HCT116 (cell line): ENCODE measurements at regions not wholly inside any gene's neighbourhood (a gene's known extent, or its start where the extent isn't known, plus 50 kb on each side); places are given as distances from the start of the nearest gene placed in this dataset.

Experiments
- ATAC-seq: fragments of 200-7000 bp; cut with Tn5 transposase; 2 replicates; pipeline ENCODE4 v1.9.1; 2020; ENCODE audit warnings: mild to moderate bottlenecking, moderate library complexity
- BruUV-seq: library from RNA; stranded (reverse); fragments of 400-500 nt; replicated peaks from 2 replicates; lab custom pipeline; 2021; lab: Mats Ljungman, UMichigan
- CTCF ChIA-PET: fragments of 300-600 bp; sonication (Branson Sonifier 250); formaldehyde crosslinking; loops from one replicate; lab custom pipeline; 2021; ENCODE audit warnings: antibody characterized with exemption; lab: Charles Lee
- POLR2A ChIA-PET: fragments of 300-600, 350-600 bp; sonication (Branson Sonifier 250); formaldehyde crosslinking; loops from one replicate; lab custom pipeline; 2021; ENCODE audit warnings: antibody characterized with exemption; lab: Charles Lee
- RAD21 ChIA-PET, 2 experiments: fragments of 300-600 bp; sonication (Branson Sonifier 250); formaldehyde crosslinking; loops; one replicate each; lab custom pipeline; 2023; ENCODE audit warnings: low total read pairs in 2 of 2; ENCODE audit not compliant: uncharacterized antibody in 2 of 2, unreplicated experiment in 2 of 2, low non-redundant PET in 1 of 2; lab: Charles Lee
- DNase-seq: peaks from one replicate; pipeline ENCODE4 v3.0.0-alpha.2; 2010; ENCODE audit warnings: low read depth, low spot score
- H2AFZ ChIP-seq: fragments of 200-600 bp; shearing (Covaris generic), sonication (generic); 2 replicates; pipeline ENCODE4 v1.6.1; 2017; ENCODE audit warnings: low read depth, mixed run types, mixed read lengths, antibody characterized with exemption, low read length; ENCODE audit not compliant: poor library complexity, severe bottlenecking
- H3K27ac ChIP-seq: 2 replicates; pipeline ENCODE4 v1.5.1; 2012; ENCODE audit warnings: low read depth, low read length
- H3K27me3 ChIP-seq: fragments of 200-600 bp; sonication (generic); 2 replicates; pipeline ENCODE4 v1.6.1; 2016; ENCODE audit warnings: mixed run types, low read length, mixed read lengths; ENCODE audit not compliant: insufficient read depth
- H3K36me3 ChIP-seq, 2 experiments: fragments of 200-500 bp in 1 of 2; fragments of 200-600 bp in 1 of 2; sonication (Bioruptor generic) in 1 of 2; sonication (generic) in 1 of 2; 2 replicates each; pipeline versions ENCODE4 v1.5.1 to v1.6.1; 2014 to 2016; ENCODE audit warnings: low read length in 2 of 2, inconsistent platforms in 1 of 2, mixed read lengths in 1 of 2, mixed run types in 1 of 2; ENCODE audit not compliant: insufficient read depth in 2 of 2, control insufficient read depth in 1 of 2
- H3K4me1 ChIP-seq, 2 experiments: fragments of 200-600 bp in 1 of 2; sonication (generic) in 1 of 2; 2 replicates each; pipeline versions ENCODE4 v1.5.1 to v1.6.1; 2012 to 2017; ENCODE audit warnings: low read length in 2 of 2, inconsistent platforms in 1 of 2, mild to moderate bottlenecking in 1 of 2, mixed read lengths in 1 of 2, mixed run types in 1 of 2, moderate library complexity in 1 of 2; ENCODE audit not compliant: insufficient read depth in 2 of 2, control insufficient read depth in 1 of 2
- H3K4me2 ChIP-seq: fragments of 200-600 bp; sonication (generic); 2 replicates; pipeline ENCODE4 v1.6.1; 2017; ENCODE audit warnings: mixed run types, low read length, mixed read lengths
- H3K4me3 ChIP-seq, 2 experiments: fragments of 200-600 bp in 1 of 2; sonication (generic) in 1 of 2; replicated peaks in 1 of 2; 2 replicates each; pipeline ENCODE4 v1.5.1; 2011 to 2016; ENCODE audit warnings: low read length in 2 of 2, control low read depth in 1 of 2, low read depth in 1 of 2, mild to moderate bottlenecking in 1 of 2, mixed read lengths in 1 of 2, mixed run types in 1 of 2
- H3K79me2 ChIP-seq: fragments of 200-600 bp; sonication (generic); 2 replicates; pipeline ENCODE4 v1.6.1; 2017; ENCODE audit warnings: mild to moderate bottlenecking, mixed run types, low read length, moderate library complexity, mixed read lengths; ENCODE audit not compliant: insufficient read depth
- H3K9ac ChIP-seq: fragments of 200-600 bp; sonication (generic); 2 replicates; pipeline ENCODE4 v1.6.1; 2016; ENCODE audit warnings: low read length, mixed read lengths
- H3K9me2 ChIP-seq: fragments of 200-600 bp; sonication (generic), shearing (Covaris generic); 2 replicates; pipeline ENCODE4 v1.6.1; 2017; ENCODE audit warnings: mixed run types, mild to moderate bottlenecking, moderate library complexity; ENCODE audit not compliant: insufficient read depth
- H3K9me3 ChIP-seq, 2 experiments: fragments of 200-500 bp in 1 of 2; fragments of 200-600 bp in 1 of 2; sonication (Bioruptor generic) in 1 of 2; sonication (generic) in 1 of 2; 2 replicates each; pipeline ENCODE4 v1.6.1; 2014 to 2017; ENCODE audit warnings: low read length in 2 of 2, mixed read lengths in 2 of 2, inconsistent platforms in 1 of 2, low read depth in 1 of 2, mild to moderate bottlenecking in 1 of 2, mixed run types in 1 of 2, moderate library complexity in 1 of 2; ENCODE audit not compliant: control insufficient read depth in 1 of 2, insufficient read depth in 1 of 2
- H4K20me1 ChIP-seq: fragments of 200-600 bp; sonication (generic), shearing (Covaris generic); 2 replicates; pipeline ENCODE4 v1.6.1; 2017; ENCODE audit warnings: mixed run types, mild to moderate bottlenecking, moderate library complexity; ENCODE audit not compliant: insufficient read depth
- CEBPB ChIP-seq: IDR thresholded peaks from 2 replicates; pipeline ENCODE4 v1.6.1; 2012; ENCODE audit warnings: low read depth
- CTCF ChIP-seq, 3 experiments: fragments of 200-600 bp in 1 of 3; sonication (generic) in 1 of 3; IDR thresholded peaks in 2 of 3; conservative IDR thresholded peaks in 1 of 3; 2 replicates each; pipeline ENCODE4 v1.5.1; 2012 to 2017; ENCODE audit warnings: low read depth in 2 of 3, low read length in 2 of 3, antibody characterized with exemption in 1 of 3, borderline replicate concordance in 1 of 3, control low read depth in 1 of 3, mild to moderate bottlenecking in 1 of 3, mixed read lengths in 1 of 3, mixed run types in 1 of 3, moderate library complexity in 1 of 3; ENCODE audit not compliant: insufficient read depth in 1 of 3
- ELF1 ChIP-seq: IDR thresholded peaks from 2 replicates; pipeline ENCODE4 v1.6.1; 2012; ENCODE audit warnings: low read depth, borderline replicate concordance
- EZH2 ChIP-seq: fragments of 200-600 bp; sonication (generic); IDR thresholded peaks from 2 replicates; pipeline ENCODE4 v1.6.1; 2017; ENCODE audit warnings: antibody characterized with exemption, mixed run types
- EZH2phosphoT487 ChIP-seq: fragments of 200-600 bp; IDR thresholded peaks from 2 replicates; pipeline ENCODE4 v1.6.1; 2018; ENCODE audit warnings: antibody characterized with exemption, borderline replicate concordance
- FOSL1 ChIP-seq: IDR thresholded peaks from 2 replicates; pipeline ENCODE4 v1.6.1; 2012; ENCODE audit warnings: low read depth
- JUND ChIP-seq: IDR thresholded peaks from 2 replicates; pipeline ENCODE4 v1.6.1; 2012
- POLR2A ChIP-seq: IDR thresholded peaks from 2 replicates; pipeline ENCODE4 v1.7.0; 2011; ENCODE audit warnings: borderline replicate concordance; ENCODE audit not compliant: insufficient read depth, insufficient read length; ENCODE audit errors: extremely low read depth
- POLR2AphosphoS5 ChIP-seq: IDR thresholded peaks from 2 replicates; pipeline ENCODE4 v1.6.1; 2011; ENCODE audit warnings: mild to moderate bottlenecking, low read depth, low read length, moderate library complexity
- REST ChIP-seq: IDR thresholded peaks from 2 replicates; pipeline ENCODE4 v1.6.1; 2012; ENCODE audit warnings: low read depth
- SIN3A ChIP-seq: IDR thresholded peaks from 2 replicates; pipeline ENCODE4 v1.6.1; 2012; ENCODE audit warnings: low read depth
- SP1 ChIP-seq: IDR thresholded peaks from 2 replicates; pipeline ENCODE4 v1.6.1; 2012; ENCODE audit warnings: low read depth
- TCF7L2 ChIP-seq: IDR thresholded peaks from 2 replicates; pipeline ENCODE4 v1.7.0; 2011; ENCODE audit warnings: borderline replicate concordance, inconsistent platforms; ENCODE audit not compliant: insufficient read depth, insufficient read length; ENCODE audit errors: extremely low read depth
- YY1 ChIP-seq: IDR thresholded peaks from 2 replicates; pipeline ENCODE4 v1.6.1; 2011; ENCODE audit warnings: low read length, low read depth, moderate library complexity, mild to moderate bottlenecking; ENCODE audit not compliant: insufficient replicate concordance; ENCODE audit errors: extremely low read depth
- ZFX ChIP-seq: fragments of 450-650 bp; IDR thresholded peaks from 2 replicates; pipeline ENCODE4 v1.6.1; 2017
- intact Hi-C: fragments of 100-400 bp; cut with micrococcal nuclease; formaldehyde crosslinking; loops from 2 replicates; pipeline ENCODE4 v1.10.0; 2022
- TF ChIP-seq, protein P1 (sequence below): IDR thresholded peaks from 2 replicates; pipeline ENCODE4 v1.6.1; 2011; ENCODE audit warnings: mild to moderate bottlenecking, low read length, moderate library complexity; ENCODE audit not compliant: insufficient replicate concordance; ENCODE audit errors: extremely low read depth

GRCh38 chr7:124330731-124331407 lies 298.0 kb upstream of the TMEM229A start:
- no peak overlapping the region for H3K9ac ChIP-seq
- H2AFZ ChIP-seq, result no peak overlapping the region
- H3K79me2 ChIP-seq, result no peaks in the 10 kb centered on the region
- H3K4me2 ChIP-seq, result no peak overlapping the region
- CTCF ChIA-PET, result no interaction called here
- RAD21 ChIA-PET, result interaction anchor here in 1 of 2 experiments (0.6 kb wide), 1 partner anchor 797 kb away, joined by 3 read pairs; the partner anchor contains the start of gene IQUB
- H3K27ac ChIP-seq, result no peak overlapping the region
- no peaks in the 10 kb centered on the region for H3K9me3 ChIP-seq
- intact Hi-C loops, result no loop called here
- H3K4me3 ChIP-seq, result no peak overlapping the region
- no peaks in the 10 kb centered on the region for H3K4me1 ChIP-seq
- H3K36me3 ChIP-seq, result no peaks in the 10 kb centered on the region
- POLR2A ChIA-PET, result interaction anchor here (0.6 kb wide), 1 partner anchor 13 kb away, joined by 3 read pairs; no protein-coding TSS in a partner anchor
- DNase-seq (no peak), ATAC-seq (no peak)
- H3K27me3 ChIP-seq, result no peaks in the 10 kb centered on the region
- TF ChIP-seq ZFX, result no peak
- no peak for TF ChIP-seq REST
- TF ChIP-seq, protein P1, sequence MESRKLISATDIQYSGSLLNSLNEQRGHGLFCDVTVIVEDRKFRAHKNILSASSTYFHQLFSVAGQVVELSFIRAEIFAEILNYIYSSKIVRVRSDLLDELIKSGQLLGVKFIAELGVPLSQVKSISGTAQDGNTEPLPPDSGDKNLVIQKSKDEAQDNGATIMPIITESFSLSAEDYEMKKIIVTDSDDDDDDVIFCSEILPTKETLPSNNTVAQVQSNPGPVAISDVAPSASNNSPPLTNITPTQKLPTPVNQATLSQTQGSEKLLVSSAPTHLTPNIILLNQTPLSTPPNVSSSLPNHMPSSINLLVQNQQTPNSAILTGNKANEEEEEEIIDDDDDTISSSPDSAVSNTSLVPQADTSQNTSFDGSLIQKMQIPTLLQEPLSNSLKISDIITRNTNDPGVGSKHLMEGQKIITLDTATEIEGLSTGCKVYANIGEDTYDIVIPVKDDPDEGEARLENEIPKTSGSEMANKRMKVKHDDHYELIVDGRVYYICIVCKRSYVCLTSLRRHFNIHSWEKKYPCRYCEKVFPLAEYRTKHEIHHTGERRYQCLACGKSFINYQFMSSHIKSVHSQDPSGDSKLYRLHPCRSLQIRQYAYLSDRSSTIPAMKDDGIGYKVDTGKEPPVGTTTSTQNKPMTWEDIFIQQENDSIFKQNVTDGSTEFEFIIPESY, result no peak
- no peak for TF ChIP-seq JUND
- TF ChIP-seq POLR2A, result no peak
- no peak for TF ChIP-seq POLR2AphosphoS5
- TF ChIP-seq YY1, result no peak
- no peak for TF ChIP-seq FOSL1
- no peak for TF ChIP-seq EZH2
- TF ChIP-seq SIN3A, result no peak
- no peak for TF ChIP-seq ELF1
- TF ChIP-seq EZH2phosphoT487, result no peak
- no peak for TF ChIP-seq CTCF (IDR thresholded peaks at IDR 0.05 in 2 of 3, conservative IDR thresholded peaks at IDR 0.05 in 1 of 3; ENCODE audit: borderline replicate concordance in 1 of 3, insufficient read depth in 1 of 3, low read depth in 2 of 3, low read length in 2 of 3)
- TF ChIP-seq CEBPB, result no peak
- no peak for TF ChIP-seq SP1
- no peak for TF ChIP-seq TCF7L2
- TF ChIP-seq, all 23 proteins: peak for 0
- H3K9me2 ChIP-seq, result no peaks in the 10 kb centered on the region
- BruUV-seq, result no TSS peak
- no peaks in the 10 kb centered on the region for H4K20me1 ChIP-seq
